GM23248 (cell line): ENCODE measurements at regions not wholly inside any gene's neighbourhood (a gene's known extent, or its start where the extent isn't known, plus 50 kb on each side); places are given as distances from the start of the nearest gene placed in this dataset.

ENCODE experiments used
- DNase-seq: peaks from one replicate; pipeline ENCODE4 v3.0.0-alpha.2; 2015
- H2AFZ ChIP-seq: fragments of 200-600 bp; sonication (generic); 2 replicates; pipeline ENCODE4 v1.6.1; 2016; ENCODE audit warnings: antibody characterized with exemption
- H3F3A ChIP-seq: fragments of 200-600 bp; sonication (generic); 2 replicates; pipeline ENCODE4 v1.6.1; 2016; ENCODE audit warnings: mild to moderate bottlenecking, antibody characterized with exemption, mixed run types; ENCODE audit not compliant: insufficient read depth
- H3K27ac ChIP-seq: fragments of 200-600 bp; sonication (generic); 2 replicates; pipeline ENCODE4 v1.5.1; 2016; ENCODE audit warnings: mild to moderate bottlenecking
- H3K27me3 ChIP-seq: fragments of 200-600 bp; sonication (generic); replicated peaks from 2 replicates; pipeline ENCODE4 v1.6.1; 2016; ENCODE audit warnings: mild to moderate bottlenecking; ENCODE audit not compliant: insufficient read depth
- H3K36me3 ChIP-seq: fragments of 200-600 bp; sonication (generic); 2 replicates; pipeline ENCODE4 v1.6.1; 2016; ENCODE audit warnings: low read depth, mild to moderate bottlenecking
- H3K4me1 ChIP-seq: fragments of 200-600 bp; sonication (generic); 2 replicates; pipeline ENCODE4 v1.6.1; 2016; ENCODE audit warnings: mild to moderate bottlenecking; ENCODE audit not compliant: insufficient read depth
- H3K4me2 ChIP-seq: fragments of 200-600 bp; sonication (generic); one replicate; pipeline ENCODE4 v1.6.1; 2016; ENCODE audit warnings: mild to moderate bottlenecking; ENCODE audit not compliant: unreplicated experiment
- H3K4me3 ChIP-seq: fragments of 200-600 bp; sonication (generic); 2 replicates; pipeline ENCODE4 v1.5.1; 2016; ENCODE audit warnings: mild to moderate bottlenecking
- H3K79me2 ChIP-seq: fragments of 200-600 bp; sonication (generic); 2 replicates; pipeline ENCODE4 v1.6.1; 2016; ENCODE audit warnings: mild to moderate bottlenecking; ENCODE audit not compliant: insufficient read depth
- H3K9ac ChIP-seq: fragments of 200-600 bp; sonication (generic); 2 replicates; pipeline ENCODE4 v1.6.1; 2016; ENCODE audit warnings: mild to moderate bottlenecking
- H3K9me2 ChIP-seq: fragments of 200-600 bp; sonication (generic); 2 replicates; pipeline ENCODE4 v1.6.1; 2016; ENCODE audit warnings: mixed run types, mild to moderate bottlenecking, moderate library complexity; ENCODE audit not compliant: insufficient read depth
- H3K9me3 ChIP-seq: fragments of 200-600 bp; sonication (generic); one replicate; pipeline ENCODE4 v1.6.1; 2017; ENCODE audit warnings: low read depth
- H4K20me1 ChIP-seq: fragments of 200-600 bp; sonication (generic); 2 replicates; pipeline ENCODE4 v1.6.0; 2016; ENCODE audit not compliant: insufficient read depth
- EZH2 ChIP-seq: fragments of 200-600 bp; sonication (generic); IDR thresholded peaks from 2 replicates; pipeline ENCODE4 v1.6.1; 2018; ENCODE audit warnings: antibody characterized with exemption, mild to moderate bottlenecking; ENCODE audit not compliant: insufficient read depth, poor library complexity, severe bottlenecking
- EZH2phosphoT487 ChIP-seq: fragments of 200-600 bp; sonication (generic); IDR thresholded peaks from 2 replicates; pipeline ENCODE4 v1.6.1; 2018; ENCODE audit warnings: antibody characterized with exemption, moderate library complexity, mild to moderate bottlenecking, low read depth; ENCODE audit not compliant: insufficient read depth
- WGBS, 2 experiments: methylation state at CpG; one replicate each; pipeline ENCODE4 v1.1.6; 2015 to 2017; ENCODE audit warnings: low lambda C conversion rate in 2 of 2, low coverage in 1 of 2; ENCODE audit errors: missing lambda C conversion rate in 2 of 2; 5-methylcytosine and 5-hydroxymethylcytosine counted together
- in situ Hi-C: fragments of 300-500 bp; cut with MboI; formaldehyde crosslinking; loops from 2 replicates; pipeline ENCODE4 v1.15.0; 2020

GRCh38 chr2:12543076-12543977 lies 173.4 kb upstream of the TRIB2 start:
- H3K9me2 ChIP-seq: no peaks in the 10 kb centered on the region
- TF ChIP-seq EZH2phosphoT487 (no peak), EZH2 (no peak)
- H3F3A ChIP-seq: peaks cover 8% of the 10 kb centered on the region; the same call in 1 of the 2 replicates
- H3K36me3 ChIP-seq: no peaks in the 10 kb centered on the region
- no peak overlapping the region for H3K27ac ChIP-seq
- H3K4me1 ChIP-seq: peaks cover 9% of the 10 kb centered on the region
- 56 to 59% methylated on average over 11 of the region's 11 CpGs for WGBS, 2 experiments
- 0 out of 2 replicates have a peak overlapping the region, but pooled peaks have one; percentile 25 for H3K4me3 ChIP-seq
- peak overlapping the region; percentile 8; the same call in 1 of the 2 replicates for H3K9ac ChIP-seq
- H3K79me2 ChIP-seq: no peaks in the 10 kb centered on the region
- H3K4me2 ChIP-seq: peak overlapping the region; percentile 67
- H3K9me3 ChIP-seq: no peaks in the 10 kb centered on the region
- H2AFZ ChIP-seq: peak overlapping the region; percentile 40
- no peaks in the 10 kb centered on the region for H4K20me1 ChIP-seq
- no peaks in the 10 kb centered on the region for H3K27me3 ChIP-seq
- in situ Hi-C loops: no loop called here
- DNase-seq: no peak

GRCh38 chr2:12543978-12544558 lies 172.7 kb upstream of the TRIB2 start:
- H3K27ac ChIP-seq: no peak overlapping the region
- H3K9me3 ChIP-seq: no peaks in the 10 kb centered on the region
- DNase-seq: peak; percentile 72
- H3K4me2 ChIP-seq: peak overlapping the region; percentile 67
- 26 to 28% methylated on average over 7 of the region's 7 CpGs for WGBS, 2 experiments
- H3K4me3 ChIP-seq: peak overlapping the region; percentile 25; the same call in 1 of the 2 replicates
- H3K4me1 ChIP-seq: peaks cover 14% of the 10 kb centered on the region
- H3K9ac ChIP-seq: peak overlapping the region; percentile 8; the same call in 1 of the 2 replicates
- H3K27me3 ChIP-seq: no peaks in the 10 kb centered on the region
- H3K9me2 ChIP-seq: no peaks in the 10 kb centered on the region
- H2AFZ ChIP-seq: peak overlapping the region; percentile 40
- H4K20me1 ChIP-seq: no peaks in the 10 kb centered on the region
- in situ Hi-C loops: no loop called here
- no peaks in the 10 kb centered on the region for H3K36me3 ChIP-seq
- peaks cover 11% of the 10 kb centered on the region; the same call in 1 of the 2 replicates for H3F3A ChIP-seq
- no peak for TF ChIP-seq EZH2phosphoT487
- no peak for TF ChIP-seq EZH2
- no peaks in the 10 kb centered on the region for H3K79me2 ChIP-seq

GRCh38 chr2:12547566-12548170 lies 169.1 kb upstream of the TRIB2 start:
- Histone ChIP-seq H4K20me1 (no peaks in the 10 kb centered on the region), H2AFZ (no peak overlapping the region), H3K27me3 (no peaks in the 10 kb centered on the region), H3K9me3 (no peaks in the 10 kb centered on the region), H3F3A (peaks cover 23% of the 10 kb centered on the region), H3K79me2 (no peaks in the 10 kb centered on the region), H3K4me1 (peaks cover 27% of the 10 kb centered on the region), H3K36me3 (no peaks in the 10 kb centered on the region), H3K4me3 (no peak overlapping the region), H3K27ac (no peak overlapping the region), H3K9ac (no peak overlapping the region), H3K9me2 (no peaks in the 10 kb centered on the region), H3K4me2 (no peak overlapping the region)
- in situ Hi-C loops: no loop called here
- DNase-seq: no peak
- TF ChIP-seq EZH2phosphoT487 (no peak), EZH2 (no peak)
- WGBS, 2 experiments: 96 to 100% methylated on average over 2 of the region's 2 CpGs

- Histone ChIP-seq H3K27me3 (no peaks in the 10 kb centered on the region), H3K9ac (no peak overlapping the region), H3K27ac (no peak overlapping the region), H3K36me3 (no peaks in the 10 kb centered on the region), H3K9me2 (no peaks in the 10 kb centered on the region), H3F3A (peaks cover 18% of the 10 kb centered on the region), H4K20me1 (no peaks in the 10 kb centered on the region), H3K4me2 (no peak overlapping the region), H3K79me2 (no peaks in the 10 kb centered on the region), H2AFZ (no peak overlapping the region), H3K4me1 (peaks cover 23% of the 10 kb centered on the region), H3K4me3 (no peak overlapping the region), H3K9me3 (no peaks in the 10 kb centered on the region)
- WGBS, 2 experiments: 92 to 96% methylated on average over 4 of the region's 4 CpGs
- TF ChIP-seq EZH2phosphoT487 (no peak), EZH2 (no peak)
- peak; percentile 2 for DNase-seq
- in situ Hi-C loops: no loop called here
Observed at GRCh38 chr2:12548906-12549305, 167.8 kb upstream of the TRIB2 start.
